K562 (cell line): ENCODE measurements at regions not wholly inside any gene's neighbourhood (a gene's known extent, or its start where the extent isn't known, plus 50 kb on each side); places are given as distances from the start of the nearest gene placed in this dataset.

ENCODE experiments used
- ATAC-seq: fragments of 200-7000 bp; cut with Tn5 transposase; 3 replicates; pipeline ENCODE4 v1.9.1; 2020; ENCODE audit warnings: moderate library complexity
- BruUV-seq: library from RNA; stranded (reverse); fragments of 400-500 nt; replicated peaks from 2 replicates; lab custom pipeline; 2021; lab: Mats Ljungman, UMichigan
- CTCF ChIA-PET: fragments of 300-600 bp; formaldehyde crosslinking; extraction: SDS; loops from one replicate; lab custom pipeline; 2021; ENCODE audit warnings: low intra/inter-chr PET ratio; lab: Yijun Ruan, JAX
- POLR2A ChIA-PET: fragments of 300-600, 350-650 bp; sonication (Branson Sonifier 250); formaldehyde crosslinking; extraction: SDS; loops from one replicate; lab custom pipeline; 2021; ENCODE audit warnings: antibody characterized with exemption, inconsistent platforms; lab: Yijun Ruan, JAX
- DNase-seq, 4 experiments: peaks; one replicate each; pipeline versions ENCODE4 v3.0.0 to v3.0.0-alpha.2; 2011 to 2018; ENCODE audit warnings: low spot score in 3 of 4, mixed read lengths in 3 of 4; ENCODE audit errors: extremely low read depth in 1 of 4
- FAIRE-seq: peaks from 2 replicates; lab custom pipeline; 2011; peaks lifted over from hg19 to GRCh38; lab: Jason Lieb, UNC
- H2AFZ ChIP-seq: 2 replicates; pipeline ENCODE4 v1.6.0; 2011; ENCODE audit warnings: low read depth, low read length, control low read depth, inconsistent platforms
- H3K27ac ChIP-seq: fragments of 200-600 bp; 3 replicates; pipeline ENCODE4 v1.8.0; 2011; ENCODE audit warnings: low read depth, mild to moderate bottlenecking, control low read depth, inconsistent platforms, low read length, moderate library complexity, mixed read lengths; ENCODE audit errors: extremely low read depth
- H3K27me3 ChIP-seq, 2 experiments: fragments of 300-600 bp in 1 of 2; 2 replicates in 1 of 2; 3 replicates in 1 of 2; pipeline versions ENCODE4 v1.6.0 to v1.8.0; 2011; ENCODE audit warnings: inconsistent platforms in 2 of 2, low read length in 2 of 2, mild to moderate bottlenecking in 1 of 2, mixed read lengths in 1 of 2, moderate library complexity in 1 of 2; ENCODE audit not compliant: control insufficient read depth in 2 of 2, insufficient read depth in 2 of 2
- H3K36me3 ChIP-seq: fragments of 300-600 bp; 3 replicates; pipeline ENCODE4 v1.8.0; 2011; ENCODE audit warnings: mild to moderate bottlenecking, low read length, inconsistent platforms; ENCODE audit not compliant: control insufficient read depth, insufficient read depth
- H3K4me1 ChIP-seq, 2 experiments: fragments of 200-600 bp in 1 of 2; replicated peaks in 1 of 2; 2 replicates in 1 of 2; 3 replicates in 1 of 2; pipeline versions ENCODE4 v1.5.1 to v1.8.0; 2011; ENCODE audit warnings: inconsistent platforms in 2 of 2, low read length in 2 of 2, mild to moderate bottlenecking in 1 of 2, mixed read lengths in 1 of 2, moderate library complexity in 1 of 2; ENCODE audit not compliant: control insufficient read depth in 2 of 2, insufficient read depth in 2 of 2
- H3K4me2 ChIP-seq: 2 replicates; pipeline ENCODE4 v1.6.1; 2011; ENCODE audit warnings: low read length, control low read depth, inconsistent platforms, mixed read lengths; ENCODE audit not compliant: insufficient read depth
- H3K4me3 ChIP-seq: fragments of 200-600 bp; sonication (generic), shearing (Covaris generic); 2 replicates; pipeline ENCODE4 v1.5.1; 2016; ENCODE audit warnings: control low read depth, inconsistent platforms
- H3K79me2 ChIP-seq: fragments of 200-600 bp; 3 replicates; pipeline ENCODE4 v1.8.0; 2011; ENCODE audit warnings: low read length, inconsistent platforms; ENCODE audit not compliant: control insufficient read depth, insufficient read depth
- H3K9ac ChIP-seq, 2 experiments: 2 replicates each; pipeline versions ENCODE4 v1.6.0 to v1.6.1; 2011; ENCODE audit warnings: low read depth in 2 of 2, low read length in 2 of 2, control low read depth in 1 of 2, inconsistent platforms in 1 of 2, mild to moderate bottlenecking in 1 of 2, mixed read lengths in 1 of 2; ENCODE audit not compliant: insufficient read depth in 1 of 2
- H3K9me1 ChIP-seq: one replicate; pipeline ENCODE4 v1.6.0; 2011; ENCODE audit warnings: inconsistent platforms, mild to moderate bottlenecking, low read length, moderate library complexity; ENCODE audit not compliant: control insufficient read depth, insufficient read depth
- H3K9me3 ChIP-seq: replicated peaks from 2 replicates; pipeline ENCODE4 v1.5.1; 2011; ENCODE audit warnings: low read depth, low read length, inconsistent platforms; ENCODE audit not compliant: control insufficient read depth, insufficient read depth
- H4K20me1 ChIP-seq: replicated peaks from 2 replicates; pipeline ENCODE4 v1.6.1; 2011; ENCODE audit warnings: low read length, inconsistent platforms, mixed read lengths; ENCODE audit not compliant: control insufficient read depth, insufficient read depth
- ATF3 ChIP-seq, 2 experiments: fragments of 450-650 bp in 1 of 2; sonication (generic) in 1 of 2; formaldehyde crosslinking in 1 of 2; IDR thresholded peaks in 1 of 2; conservative IDR thresholded peaks in 1 of 2; 2 replicates each; pipeline versions ENCODE4 v1.6.1 to v1.8.1; 2016 to 2023; ENCODE audit warnings: mild to moderate bottlenecking in 2 of 2, moderate library complexity in 2 of 2, inconsistent platforms in 1 of 2, missing genetic modification reagents in 1 of 2
- CEBPZ ChIP-seq: fragments of 150-350 bp; IDR thresholded peaks from 2 replicates; pipeline ENCODE4 v1.6.1; 2014; ENCODE audit warnings: low read depth, mild to moderate bottlenecking, low read length, borderline replicate concordance
- CTBP1 ChIP-seq: fragments of 450-650 bp; IDR thresholded peaks from 2 replicates; pipeline ENCODE4 v1.6.1; 2016; ENCODE audit warnings: borderline replicate concordance
- E2F6 ChIP-seq, 2 experiments: IDR thresholded peaks; 2 replicates each; pipeline ENCODE4 v1.6.1; 2011; ENCODE audit warnings: borderline replicate concordance in 1 of 2, control low read depth in 1 of 2, low read depth in 1 of 2, low read length in 1 of 2, mild to moderate bottlenecking in 1 of 2, mixed read lengths in 1 of 2, moderate library complexity in 1 of 2; ENCODE audit not compliant: insufficient read depth in 1 of 2, insufficient read length in 1 of 2, poor library complexity in 1 of 2, severe bottlenecking in 1 of 2; ENCODE audit errors: extremely low read depth in 1 of 2
- ID3 ChIP-seq, 2 experiments: fragments of 250-450 bp in 1 of 2; fragments of 450-650 bp in 1 of 2; sonication (Bioruptor Pico) in 1 of 2; IDR thresholded peaks; 2 replicates each; pipeline versions ENCODE4 v1.6.1 to v1.8.0; 2016 to 2021; ENCODE audit warnings: mild to moderate bottlenecking in 2 of 2, moderate library complexity in 2 of 2, missing compliant biosample characterization in 1 of 2, missing genetic modification characterization in 1 of 2
- JUN ChIP-seq, 2 experiments: sonication (generic) in 1 of 2; formaldehyde crosslinking in 1 of 2; IDR thresholded peaks; 2 replicates each; pipeline versions ENCODE4 v1.6.1 to v1.8.0; 2012 to 2022; ENCODE audit warnings: borderline replicate concordance in 2 of 2, mild to moderate bottlenecking in 2 of 2, improper control_type of control experiment in 1 of 2, low read depth in 1 of 2, low read length in 1 of 2, missing genetic modification reagents in 1 of 2
- POLR2AphosphoS2 ChIP-seq: IDR thresholded peaks from 2 replicates; pipeline ENCODE4 v1.6.1; 2012; ENCODE audit warnings: low read length, improper control_type of control experiment
- PTRF ChIP-seq: fragments of 450-650 bp; IDR thresholded peaks from 2 replicates; pipeline ENCODE4 v1.6.1; 2016; ENCODE audit warnings: mild to moderate bottlenecking, missing genetic modification characterization, missing compliant biosample characterization
- ZBTB7A ChIP-seq: IDR thresholded peaks from 2 replicates; pipeline ENCODE4 v1.6.1; 2011; ENCODE audit warnings: low read depth, mild to moderate bottlenecking, low read length, moderate library complexity, borderline replicate concordance; ENCODE audit not compliant: control insufficient read depth
- ZBTB9 ChIP-seq: fragments of 450-650 bp; formaldehyde crosslinking; IDR thresholded peaks from 2 replicates; pipeline ENCODE4 v1.4.0; 2020; ENCODE audit warnings: mild to moderate bottlenecking, moderate library complexity
- ZFPM2 ChIP-seq: fragments of 250-450 bp; sonication (Bioruptor Pico); IDR thresholded peaks from 2 replicates; pipeline ENCODE4 v1.5.1; 2022; ENCODE audit warnings: mild to moderate bottlenecking
- ZNF3 ChIP-seq: fragments of 250-450 bp; sonication (Bioruptor Pico); IDR thresholded peaks from 2 replicates; pipeline ENCODE4 v1.5.0; 2021; ENCODE audit warnings: mild to moderate bottlenecking, moderate library complexity
- ZNF324 ChIP-seq: fragments of 250-450 bp; sonication (Bioruptor Pico); IDR thresholded peaks from 2 replicates; pipeline ENCODE4 v1.4.0; 2020; ENCODE audit warnings: mild to moderate bottlenecking
- ZNF644 ChIP-seq: fragments of 200-800 bp; sonication (Bioruptor generic); IDR thresholded peaks from 2 replicates; pipeline ENCODE4 v1.6.1; 2016; ENCODE audit warnings: low read depth, missing genetic modification characterization, missing compliant biosample characterization
- WGBS: fragments of 100-300 bp; shearing (Covaris generic); methylation state at CpG from one replicate; pipeline ENCODE4 v1.1.6; 2016; ENCODE audit warnings: low coverage, mixed read lengths; ENCODE audit not compliant: insufficient coverage; ENCODE audit errors: missing lambda C conversion rate; 5-methylcytosine and 5-hydroxymethylcytosine counted together
- in situ Hi-C: fragments of 300-500 bp; cut with MboI; formaldehyde crosslinking; loops from 4 replicates; pipeline ENCODE4 v1.15.0; 2018; ENCODE audit warnings: inconsistent platforms, mixed read lengths
- intact Hi-C: fragments of 100-400 bp; cut with micrococcal nuclease; formaldehyde crosslinking; loops from 2 replicates; pipeline ENCODE4 v1.14.2; 2022

- Histone ChIP-seq H3K4me1 (no peaks in the 10 kb centered on the region), H3K27me3 (no peaks in the 10 kb centered on the region), H3K9me1 (no peaks in the 10 kb centered on the region), H3K27ac (no peak overlapping the region), H3K4me3 (no peak overlapping the region), H3K79me2 (no peaks in the 10 kb centered on the region), H2AFZ (no peak overlapping the region), H3K36me3 (no peaks in the 10 kb centered on the region), H4K20me1 (no peaks in the 10 kb centered on the region), H3K9me3 (no peaks in the 10 kb centered on the region), H3K9ac (no peak overlapping the region), H3K4me2 (no peak overlapping the region)
- CTCF ChIA-PET: no interaction called here
- intact Hi-C loops (no loop called here), in situ Hi-C loops (no loop called here)
- WGBS: 4% methylated on average over 3 of the region's 3 CpGs
- POLR2A ChIA-PET: no interaction called here
- no TSS peak for BruUV-seq
- no peak for ATAC-seq
- FAIRE-seq: no peak
- DNase-seq: no peak
- no peak for TF ChIP-seq POLR2AphosphoS2
- no peak for TF ChIP-seq ZBTB9 (CRISPR knock-in tag)
- TF ChIP-seq ZFPM2 (CRISPR knock-in tag): no peak
- TF ChIP-seq ZNF644 (tag): no peak
- no peak for TF ChIP-seq ATF3 (IDR thresholded peaks at IDR 0.05)
- TF ChIP-seq ATF3 (CRISPR knock-in tag; conservative IDR thresholded peaks at IDR 0.05): no peak
- no peak for TF ChIP-seq PTRF (tag)
- TF ChIP-seq ZNF3 (CRISPR knock-in tag): no peak
- no peak for TF ChIP-seq JUN (IDR thresholded peaks at IDR 0.05; ENCODE audit: borderline replicate concordance, low read depth, low read length)
- no peak for TF ChIP-seq JUN (CRISPR knock-in tag; IDR thresholded peaks at IDR 0.05; ENCODE audit: borderline replicate concordance)
- TF ChIP-seq CTBP1: no peak
- TF ChIP-seq ID3 (CRISPR knock-in tag; IDR thresholded peaks at IDR 0.05): no peak
- no peak for TF ChIP-seq ID3 (tag; IDR thresholded peaks at IDR 0.05)
- TF ChIP-seq CEBPZ: no peak
- no peak for TF ChIP-seq ZBTB7A
- TF ChIP-seq E2F6 (IDR thresholded peaks at IDR 0.05; ENCODE audit: borderline replicate concordance in 1 of 2, extremely low read depth in 1 of 2, insufficient read depth in 1 of 2, insufficient read length in 1 of 2, low read depth in 1 of 2, low read length in 1 of 2, poor library complexity in 1 of 2, severe bottlenecking in 1 of 2): no peak
- TF ChIP-seq ZNF324 (CRISPR knock-in tag): no peak
Measured at GRCh38 chr4:18454349-18454748, 432.8 kb upstream of the LCORL start.
